Epithelial cell of proximal tubule (primary cell): ENCODE measurements at regions not wholly inside any gene's neighbourhood (a gene's known extent, or its start where the extent isn't known, plus 50 kb on each side); places are given as distances from the start of the nearest gene placed in this dataset.

ENCODE experiments used
- DNase-seq: peaks from one replicate; pipeline ENCODE4 v3.0.0-alpha.2; 2011; ENCODE audit warnings: low read depth
- H3K4me3 ChIP-seq: 2 replicates; pipeline ENCODE4 v1.5.1; 2011; ENCODE audit warnings: low read depth, mild to moderate bottlenecking, low read length
- TF ChIP-seq, protein P1 (sequence below): conservative IDR thresholded peaks from 2 replicates; pipeline ENCODE4 v1.5.1; 2012; ENCODE audit warnings: low read depth, mild to moderate bottlenecking, low read length

DNA sequence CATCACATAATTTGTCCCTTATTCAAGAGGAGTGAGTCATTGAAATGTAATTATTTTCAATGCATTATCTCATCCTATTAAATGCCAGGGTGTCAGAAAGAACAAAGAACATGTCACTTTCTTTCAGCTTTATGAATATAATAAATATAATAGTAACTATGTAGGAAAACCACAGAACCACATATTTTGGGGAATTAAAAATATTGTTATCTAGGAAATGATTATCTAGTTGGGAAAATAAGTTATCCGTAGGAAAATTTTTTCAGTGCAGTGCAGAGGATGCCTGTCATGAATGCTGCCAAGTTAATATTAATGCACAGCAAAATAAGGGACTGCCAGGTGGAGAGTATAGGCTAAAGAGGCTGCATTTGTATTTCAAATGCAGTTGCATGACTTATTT lies 844.8 kb downstream of the MAT2B start:
- no peak for DNase-seq
- TF ChIP-seq, protein P1, sequence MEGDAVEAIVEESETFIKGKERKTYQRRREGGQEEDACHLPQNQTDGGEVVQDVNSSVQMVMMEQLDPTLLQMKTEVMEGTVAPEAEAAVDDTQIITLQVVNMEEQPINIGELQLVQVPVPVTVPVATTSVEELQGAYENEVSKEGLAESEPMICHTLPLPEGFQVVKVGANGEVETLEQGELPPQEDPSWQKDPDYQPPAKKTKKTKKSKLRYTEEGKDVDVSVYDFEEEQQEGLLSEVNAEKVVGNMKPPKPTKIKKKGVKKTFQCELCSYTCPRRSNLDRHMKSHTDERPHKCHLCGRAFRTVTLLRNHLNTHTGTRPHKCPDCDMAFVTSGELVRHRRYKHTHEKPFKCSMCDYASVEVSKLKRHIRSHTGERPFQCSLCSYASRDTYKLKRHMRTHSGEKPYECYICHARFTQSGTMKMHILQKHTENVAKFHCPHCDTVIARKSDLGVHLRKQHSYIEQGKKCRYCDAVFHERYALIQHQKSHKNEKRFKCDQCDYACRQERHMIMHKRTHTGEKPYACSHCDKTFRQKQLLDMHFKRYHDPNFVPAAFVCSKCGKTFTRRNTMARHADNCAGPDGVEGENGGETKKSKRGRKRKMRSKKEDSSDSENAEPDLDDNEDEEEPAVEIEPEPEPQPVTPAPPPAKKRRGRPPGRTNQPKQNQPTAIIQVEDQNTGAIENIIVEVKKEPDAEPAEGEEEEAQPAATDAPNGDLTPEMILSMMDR: no peak
- H3K4me3 ChIP-seq: no peak overlapping the region

DNA sequence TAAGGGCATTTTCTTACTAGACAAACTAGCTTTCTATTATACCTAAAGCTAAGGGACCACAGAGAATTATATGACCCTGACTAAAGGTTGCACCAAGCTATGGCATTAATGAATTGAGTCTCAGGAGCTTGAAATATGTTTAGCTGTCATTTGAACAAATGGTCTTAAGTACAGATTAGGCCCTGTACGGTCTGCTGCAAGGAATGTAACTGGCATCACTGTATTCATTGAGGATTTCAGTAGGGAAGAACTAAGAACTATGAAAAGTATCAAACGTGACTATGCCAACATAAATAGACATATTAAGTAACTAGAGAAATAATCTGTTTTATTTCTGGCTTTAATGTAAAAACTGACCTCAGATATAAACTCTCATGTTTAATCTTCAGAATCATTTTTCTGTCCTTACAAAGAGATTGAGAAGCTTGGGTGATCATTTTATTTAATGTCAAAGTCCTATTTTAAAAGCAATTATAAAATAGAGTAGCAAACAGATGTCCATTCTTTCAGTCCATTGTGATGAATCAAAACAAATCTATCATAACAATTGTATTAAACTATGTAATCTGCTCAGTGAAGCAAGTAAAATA lies 845.9 kb downstream of the MAT2B start:
- H3K4me3 ChIP-seq: no peak overlapping the region
- TF ChIP-seq, protein P1: no peak
- no peak for DNase-seq

DNA sequence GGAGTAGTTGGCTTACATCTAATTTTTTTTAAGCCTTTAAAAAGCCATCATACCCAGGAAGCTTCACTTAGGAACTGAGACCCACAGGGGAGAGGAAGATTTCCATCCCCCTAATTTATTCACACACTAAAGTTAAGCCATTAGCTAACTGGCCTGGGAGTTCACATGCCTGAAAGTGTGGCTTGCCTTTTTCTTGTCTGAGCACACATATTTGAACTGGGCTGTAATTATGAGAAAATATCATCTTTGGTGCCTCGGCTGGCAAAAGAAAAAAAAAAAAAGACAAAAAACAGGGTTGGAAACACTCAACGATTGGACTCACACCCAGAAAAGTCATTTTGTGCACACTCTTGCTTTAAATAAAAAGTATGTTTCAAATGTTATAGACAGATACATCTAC lies 847.3 kb downstream of the MAT2B start:
- TF ChIP-seq, protein P1: no peak

DNA sequence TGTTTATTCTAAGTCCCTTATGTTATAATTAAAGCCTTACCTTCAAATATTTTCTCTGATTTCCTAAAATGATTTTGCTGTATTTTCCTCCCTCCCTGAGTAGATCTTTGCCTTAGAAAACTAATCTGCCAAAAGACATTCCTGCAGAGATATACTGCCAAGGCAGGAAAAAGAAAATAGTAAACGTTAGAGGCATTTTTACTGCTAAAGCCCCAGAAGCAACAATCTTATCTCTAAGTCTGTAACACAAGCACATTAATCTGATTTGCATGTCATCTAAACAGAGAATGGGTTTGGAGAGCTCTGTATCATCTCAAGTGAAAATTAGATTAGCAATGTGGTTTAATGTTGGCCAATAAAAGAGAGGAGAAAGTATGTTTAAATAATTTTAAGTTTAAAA lies 847.7 kb downstream of the MAT2B start:
- DNase-seq: no peak
- H3K4me3 ChIP-seq: no peak overlapping the region
- TF ChIP-seq, protein P1: no peak

More for the DNA sequence above, 847.3 kb downstream of the MAT2B start:
- no peak for DNase-seq
- no peak overlapping the region for H3K4me3 ChIP-seq

DNA sequence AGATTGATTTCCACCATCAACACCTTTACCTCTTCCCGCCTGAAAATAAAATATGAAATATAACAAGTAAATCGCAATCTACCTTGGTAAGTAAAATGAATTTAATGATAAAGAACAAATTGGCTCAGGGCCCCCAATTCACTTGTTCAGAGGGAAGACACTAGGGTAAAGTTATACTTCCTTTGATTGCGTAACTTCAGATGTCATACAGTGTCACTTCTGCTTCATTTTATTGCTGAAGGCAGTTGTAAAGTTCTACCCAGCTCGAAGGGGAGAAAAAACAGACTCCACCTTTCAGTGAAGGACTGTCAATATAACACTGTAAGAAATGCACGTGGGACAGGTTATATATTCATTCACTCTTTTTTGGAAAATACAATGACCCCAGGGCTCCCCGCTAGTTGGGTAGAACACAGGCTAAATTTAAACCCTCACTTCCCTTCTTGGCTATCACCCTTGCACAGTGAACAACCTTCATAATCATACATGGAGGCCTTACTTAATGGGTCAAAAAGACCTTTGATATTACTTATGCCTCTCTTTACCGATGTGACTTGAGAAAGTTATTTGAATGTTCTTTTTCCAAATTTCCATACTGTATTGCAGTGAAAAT lies 848.8 kb downstream of the MAT2B start:
- no peak overlapping the region for H3K4me3 ChIP-seq
- DNase-seq: no peak
- TF ChIP-seq, protein P1: no peak

DNA sequence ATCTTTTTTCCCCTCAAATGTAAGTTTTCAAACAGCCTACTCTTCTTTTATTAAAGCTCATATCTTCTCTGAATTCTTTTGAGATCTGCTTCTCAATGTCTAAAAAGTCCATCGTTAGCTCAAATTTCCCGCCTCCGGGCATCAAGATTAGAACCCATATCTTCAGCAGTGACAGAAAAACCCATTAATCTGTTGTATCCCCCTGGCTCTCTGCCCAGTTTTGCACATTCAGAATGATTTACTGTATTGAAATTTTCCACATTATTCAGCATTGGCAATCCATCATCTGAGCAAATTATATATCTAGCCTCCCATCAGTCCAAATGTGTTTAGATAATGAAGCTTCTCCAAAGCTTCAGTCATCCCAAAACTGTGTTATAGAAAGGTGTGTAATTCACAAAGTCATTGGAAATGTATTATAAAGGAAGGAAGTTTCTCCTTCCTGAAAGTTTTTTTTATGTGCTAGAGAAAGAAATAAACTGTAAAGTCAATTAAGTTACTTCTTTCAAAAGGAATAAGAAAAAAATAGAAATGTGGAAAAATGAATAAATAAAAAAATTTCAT lies 849.9 kb downstream of the MAT2B start:
- no peak overlapping the region for H3K4me3 ChIP-seq

More for the DNA sequence above, 849.9 kb downstream of the MAT2B start:
- no peak for DNase-seq
- TF ChIP-seq, protein P1: no peak
